GM20431 (cell line): ENCODE measurements at regions not wholly inside any gene's neighbourhood (a gene's known extent, or its start where the extent isn't known, plus 50 kb on each side); places are given as distances from the start of the nearest gene placed in this dataset.

Experiments used
- in situ Hi-C: fragments of 300-500 bp; cut with MseI, MboI; formaldehyde crosslinking; loops from one replicate; pipeline ENCODE4 v1.15.0; 2020; ENCODE audit warnings: low sequenced_read_pairs; ENCODE audit not compliant: unreplicated experiment

- in situ Hi-C loops, result no loop called here
Observed at GRCh38 chr3:69585472-69585871, 153.8 kb upstream of the MITF start.

- in situ Hi-C loops, result no loop called here
Observed at GRCh38 chr3:69582044-69582443, 157.2 kb upstream of the MITF start.

GRCh38 chr3:69579306-69580041 lies 159.8 kb upstream of the MITF start:
- in situ Hi-C loops, result no loop called here

GRCh38 chr3:69569520-69569919 lies 169.7 kb upstream of the MITF start:
- in situ Hi-C loops, result no loop called here

- in situ Hi-C loops, result no loop called here
Observed at GRCh38 chr3:69568951-69569350, 170.3 kb upstream of the MITF start.

GRCh38 chr3:69568458-69568857 lies 170.8 kb upstream of the MITF start:
- in situ Hi-C loops, result no loop called here

GRCh38 chr3:69567710-69568052 lies 171.6 kb upstream of the MITF start:
- in situ Hi-C loops, result no loop called here

- in situ Hi-C loops, result no loop called here
Observed at GRCh38 chr3:69567023-69567709, 172.1 kb upstream of the MITF start.

- in situ Hi-C loops, result no loop called here
Observed at GRCh38 chr3:69566275-69566674, 173.0 kb upstream of the MITF start.

- in situ Hi-C loops, result no loop called here
Observed at GRCh38 chr3:69565316-69565715, 173.9 kb upstream of the MITF start.

GRCh38 chr3:69563981-69564380 lies 175.3 kb upstream of the MITF start:
- in situ Hi-C loops, result no loop called here

- in situ Hi-C loops, result no loop called here
Observed at GRCh38 chr3:69563151-69563550, 176.1 kb upstream of the MITF start.

GRCh38 chr3:69562020-69562419 lies 176.1 kb upstream of the FRMD4B start:
- in situ Hi-C loops, result no loop called here

GRCh38 chr3:69560818-69561217 lies 174.9 kb upstream of the FRMD4B start:
- in situ Hi-C loops, result no loop called here

- in situ Hi-C loops, result no loop called here
Observed at GRCh38 chr3:69560116-69560515, 174.2 kb upstream of the FRMD4B start.

GRCh38 chr3:69558912-69559311 lies 173.0 kb upstream of the FRMD4B start:
- in situ Hi-C loops, result no loop called here

- in situ Hi-C loops, result no loop called here
Observed at GRCh38 chr3:69554576-69554975, 168.7 kb upstream of the FRMD4B start.

- in situ Hi-C loops, result no loop called here
Observed at GRCh38 chr3:69553888-69554287, 168.0 kb upstream of the FRMD4B start.

GRCh38 chr3:69547461-69547880 lies 161.6 kb upstream of the FRMD4B start:
- in situ Hi-C loops, result no loop called here

GRCh38 chr3:69542805-69543429 lies 157.0 kb upstream of the FRMD4B start:
- in situ Hi-C loops, result no loop called here

- in situ Hi-C loops, result no loop called here
Observed at GRCh38 chr3:69542089-69542804, 156.4 kb upstream of the FRMD4B start.
